Stomach smooth muscle (tissue), 2 donors: ENCODE measurements at regions not wholly inside any gene's neighbourhood (a gene's known extent, or its start where the extent isn't known, plus 50 kb on each side); places are given as distances from the start of the nearest gene placed in this dataset.

Experiments used
- H3K27ac ChIP-seq: one replicate; pipeline ENCODE4 v1.7.0; 2013; ENCODE audit warnings: mild to moderate bottlenecking, low read length, inconsistent platforms
- H3K27me3 ChIP-seq, 2 donors: one replicate each; pipeline ENCODE4 v1.7.0; 2013; ENCODE audit warnings: low read length in 2 of 2; ENCODE audit not compliant: insufficient read depth in 2 of 2, control insufficient read depth in 1 of 2
- H3K36me3 ChIP-seq, 2 donors: one replicate each; pipeline ENCODE4 v1.7.0; 2013; ENCODE audit warnings: low read length in 2 of 2; ENCODE audit not compliant: control insufficient read depth in 2 of 2, insufficient read depth in 2 of 2
- H3K4me1 ChIP-seq: one replicate; pipeline ENCODE4 v1.7.0; 2013; ENCODE audit warnings: low read length; ENCODE audit not compliant: control insufficient read depth, insufficient read depth
- H3K4me3 ChIP-seq, 2 donors: one replicate each; pipeline ENCODE4 v1.7.0; 2013; ENCODE audit warnings: low read length in 2 of 2
- H3K9ac ChIP-seq, 2 donors: one replicate each; pipeline ENCODE4 v1.7.0; 2013; ENCODE audit warnings: low read length in 2 of 2, mild to moderate bottlenecking in 1 of 2
- H3K9me3 ChIP-seq, 2 donors: one replicate each; pipeline ENCODE4 v1.7.0; 2013; ENCODE audit warnings: low read length in 2 of 2; ENCODE audit not compliant: control insufficient read depth in 2 of 2
- donor health status: healthy.
- donor health status: Pancreatic carcinoma.

DNA sequence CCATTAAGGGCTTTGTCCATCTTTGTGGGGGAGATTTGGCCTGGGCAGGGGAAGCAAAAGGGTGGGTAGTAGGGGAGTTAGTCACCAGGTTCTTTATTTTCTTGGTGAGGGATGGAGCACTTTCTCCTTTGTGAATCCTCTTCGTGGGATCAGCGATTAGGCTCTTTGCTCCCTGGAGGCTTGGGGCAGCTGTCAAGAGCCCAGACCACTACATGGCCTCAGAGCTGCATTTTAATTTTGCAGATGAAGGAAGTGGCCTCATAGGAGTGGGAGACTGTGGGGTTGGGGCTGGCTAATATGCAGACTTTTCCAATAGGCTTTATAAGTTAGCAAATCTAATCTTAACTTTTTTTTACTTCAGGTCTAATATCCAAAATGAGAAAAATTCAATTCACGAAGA, 168.1 kb upstream of the DEFB112 start:
- H3K9me3 ChIP-seq = no peaks in the 10 kb centered on the region
- no peaks in the 10 kb centered on the region for H3K27me3 ChIP-seq
- no peaks in the 10 kb centered on the region for H3K36me3 ChIP-seq
- no peak overlapping the region for H3K27ac ChIP-seq
- no peak overlapping the region for H3K4me3 ChIP-seq
- no peak overlapping the region for H3K9ac ChIP-seq
- no peaks in the 10 kb centered on the region for H3K4me1 ChIP-seq

DNA sequence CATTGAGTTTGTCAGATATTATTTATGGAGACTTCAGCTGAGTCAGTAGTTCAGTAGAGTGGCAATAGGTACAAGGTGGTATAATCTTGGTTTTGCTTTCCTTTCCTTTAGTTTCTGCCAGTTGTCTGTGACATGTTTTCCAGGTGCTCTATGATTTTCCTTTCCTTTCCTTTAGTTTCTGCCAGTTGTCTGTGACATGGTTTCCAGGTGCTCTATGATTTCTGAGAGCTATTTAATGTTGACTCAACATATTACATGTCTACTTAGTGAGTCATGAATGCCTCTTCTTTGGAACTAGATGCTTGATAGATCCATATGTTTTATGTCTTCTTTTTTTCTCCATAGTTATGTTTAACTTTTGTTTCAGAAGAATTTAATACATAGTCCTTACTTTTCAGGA, 186.4 kb upstream of the DEFB112 start:
- Histone ChIP-seq H3K9me3 (no peaks in the 10 kb centered on the region), H3K36me3 (no peaks in the 10 kb centered on the region), H3K4me3 (no peak overlapping the region)

DNA sequence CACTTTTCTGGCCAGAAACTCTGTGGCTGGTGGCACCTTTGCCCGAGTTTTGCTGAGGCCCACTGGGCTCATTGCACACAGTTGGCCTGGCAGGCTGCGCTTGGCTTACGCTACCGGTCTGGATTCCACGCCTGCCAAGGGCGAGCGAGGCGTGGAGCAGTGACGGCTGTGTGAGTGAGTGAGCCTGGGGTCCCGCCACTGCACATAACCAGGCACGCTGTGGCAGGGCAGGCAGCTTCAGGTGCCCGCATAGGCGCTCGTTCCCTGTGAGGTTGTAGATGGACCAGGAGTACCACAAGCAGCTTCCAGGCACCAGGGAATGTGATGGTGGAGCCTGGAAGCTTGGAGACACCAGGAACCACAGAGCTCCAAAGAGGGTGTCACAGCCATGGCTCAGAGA, 190.1 kb upstream of the DEFB112 start:
- Histone ChIP-seq H3K4me3 (no peak overlapping the region), H3K27me3 (no peaks in the 10 kb centered on the region), H3K36me3 (no peaks in the 10 kb centered on the region), H3K9me3 (no peaks in the 10 kb centered on the region), H3K4me1 (no peaks in the 10 kb centered on the region), H3K9ac (no peak overlapping the region), H3K27ac (no peak overlapping the region)

More for the DNA sequence above, 186.4 kb upstream of the DEFB112 start:
- no peaks in the 10 kb centered on the region for H3K4me1 ChIP-seq
- H3K27me3 ChIP-seq = no peaks in the 10 kb centered on the region
- no peak overlapping the region for H3K27ac ChIP-seq
- H3K9ac ChIP-seq = no peak overlapping the region

DNA sequence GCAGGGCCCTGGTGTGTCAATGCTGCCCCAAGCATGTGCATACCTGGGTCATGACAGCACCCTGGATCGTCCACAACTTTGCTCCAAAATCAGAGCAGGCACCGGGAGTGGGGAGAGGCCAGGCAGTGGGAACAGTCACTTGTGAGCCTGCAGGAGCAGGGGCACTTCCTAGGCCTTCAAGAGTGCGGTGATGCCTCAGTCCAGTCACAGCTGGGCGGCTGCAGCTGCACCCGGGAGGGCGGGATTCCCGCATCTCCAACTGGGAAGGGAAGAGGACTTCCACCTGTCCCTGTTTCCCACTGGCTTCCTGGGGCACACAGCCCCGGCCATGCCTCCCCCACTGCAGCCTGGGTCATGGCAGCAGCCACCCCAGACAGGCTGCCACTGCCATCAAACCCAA, 191.3 kb upstream of the DEFB112 start:
- H3K4me3 ChIP-seq = no peak overlapping the region
- H3K27me3 ChIP-seq = no peaks in the 10 kb centered on the region
- H3K9ac ChIP-seq = no peak overlapping the region
- no peak overlapping the region for H3K27ac ChIP-seq
- H3K36me3 ChIP-seq = no peaks in the 10 kb centered on the region
- H3K4me1 ChIP-seq = no peaks in the 10 kb centered on the region
- no peaks in the 10 kb centered on the region for H3K9me3 ChIP-seq

DNA sequence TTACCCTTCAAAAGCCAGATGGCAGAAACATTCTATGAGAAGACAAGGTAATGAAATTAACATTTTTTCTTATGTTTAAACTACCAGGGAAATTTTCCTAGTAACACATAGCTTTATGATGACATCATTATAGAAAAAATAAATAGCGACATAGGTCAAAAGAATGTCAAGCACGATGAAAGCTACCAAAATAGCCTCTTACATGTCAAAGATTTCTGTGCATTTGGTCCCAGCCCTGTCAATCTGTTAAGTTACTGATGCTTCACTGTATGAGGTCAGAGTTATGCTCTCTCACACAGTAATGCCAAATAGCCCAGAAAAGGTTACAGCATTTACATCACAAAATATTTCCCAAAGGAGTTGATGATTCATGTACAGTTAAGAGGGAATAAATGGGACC, 199.8 kb upstream of the DEFB112 start:
- H3K27me3 ChIP-seq = no peaks in the 10 kb centered on the region
- no peak overlapping the region for H3K27ac ChIP-seq
- no peaks in the 10 kb centered on the region for H3K9me3 ChIP-seq
- H3K9ac ChIP-seq = no peak overlapping the region
- no peak overlapping the region for H3K4me3 ChIP-seq
- no peaks in the 10 kb centered on the region for H3K36me3 ChIP-seq
- no peaks in the 10 kb centered on the region for H3K4me1 ChIP-seq

DNA sequence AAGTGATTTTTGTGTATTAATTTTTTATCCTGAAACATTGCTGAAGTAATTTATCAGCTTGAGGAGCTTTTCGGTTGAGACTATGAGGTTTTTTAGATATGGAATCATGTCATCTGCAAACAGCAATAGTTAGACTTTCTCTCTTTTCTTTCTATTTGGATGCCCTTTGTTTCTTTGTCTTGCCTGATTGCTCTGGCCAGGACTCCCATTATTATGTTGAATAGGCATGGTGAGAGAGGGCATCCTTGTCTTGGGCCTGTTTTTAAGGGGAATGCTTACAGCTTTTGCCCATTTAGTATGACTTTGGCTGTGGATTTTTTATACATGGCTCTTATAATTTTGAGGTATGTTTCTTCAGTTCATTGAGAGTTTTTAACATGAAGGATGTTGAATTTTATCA, 207.6 kb upstream of the DEFB112 start:
- Histone ChIP-seq H3K9ac (no peak overlapping the region), H3K4me1 (no peaks in the 10 kb centered on the region), H3K4me3 (no peak overlapping the region), H3K27ac (no peak overlapping the region), H3K36me3 (no peaks in the 10 kb centered on the region), H3K27me3 (no peaks in the 10 kb centered on the region), H3K9me3 (no peaks in the 10 kb centered on the region)

DNA sequence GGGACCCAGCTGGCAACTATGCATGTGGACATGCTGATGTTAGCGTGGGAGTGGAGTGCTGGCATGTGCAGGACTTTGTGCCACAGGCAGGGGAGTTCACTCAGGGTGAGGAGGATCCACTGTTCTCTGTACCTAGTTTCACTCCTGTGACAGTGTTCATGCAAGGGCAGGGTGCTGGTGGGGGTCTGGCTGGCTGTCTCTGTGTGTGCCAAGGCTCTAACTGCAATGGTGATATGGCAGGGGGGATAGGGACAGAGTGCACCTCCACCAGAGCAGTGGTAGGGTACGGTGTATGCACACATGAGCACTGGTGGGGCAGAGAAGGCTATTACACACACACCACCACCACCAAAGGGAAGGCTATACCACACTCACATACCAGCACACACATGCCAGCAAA, 210.2 kb upstream of the DEFB112 start:
- no peaks in the 10 kb centered on the region for H3K27me3 ChIP-seq
- H3K36me3 ChIP-seq = no peaks in the 10 kb centered on the region
- no peak overlapping the region for H3K9ac ChIP-seq
- no peaks in the 10 kb centered on the region for H3K4me1 ChIP-seq
- H3K9me3 ChIP-seq = no peaks in the 10 kb centered on the region
- H3K27ac ChIP-seq = no peak overlapping the region
- H3K4me3 ChIP-seq = no peak overlapping the region

DNA sequence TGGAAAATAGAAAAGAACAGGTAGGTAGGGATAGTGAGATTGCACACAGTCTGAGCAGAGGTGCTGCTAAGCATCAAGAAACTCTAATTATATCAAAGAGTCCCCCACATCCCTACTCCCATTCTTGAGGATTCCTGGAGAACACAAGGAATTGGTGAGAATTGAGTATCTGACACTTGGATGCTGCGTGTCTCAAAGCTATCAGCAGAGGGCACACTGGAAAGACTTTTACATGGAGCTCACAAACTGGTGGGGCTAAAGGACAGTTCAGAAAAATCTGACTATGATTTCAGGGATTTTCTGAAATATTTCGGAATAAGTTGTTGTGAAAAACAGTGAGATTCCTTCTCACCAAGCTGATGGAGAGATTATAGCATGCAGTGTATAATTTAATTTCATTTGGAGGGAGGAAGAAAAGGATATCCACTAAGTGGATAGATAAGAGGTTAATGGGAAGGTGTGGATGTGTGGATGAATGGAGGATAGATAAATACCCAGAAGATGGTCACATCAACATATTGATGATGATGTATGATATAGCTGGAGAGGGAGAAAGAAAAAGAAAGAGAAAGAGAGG, 215.4 kb upstream of the DEFB112 start:
- Histone ChIP-seq H3K9me3 (no peaks in the 10 kb centered on the region), H3K27me3 (no peaks in the 10 kb centered on the region), H3K27ac (no peak overlapping the region), H3K36me3 (no peaks in the 10 kb centered on the region), H3K9ac (no peak overlapping the region), H3K4me3 (no peak overlapping the region), H3K4me1 (no peaks in the 10 kb centered on the region)

DNA sequence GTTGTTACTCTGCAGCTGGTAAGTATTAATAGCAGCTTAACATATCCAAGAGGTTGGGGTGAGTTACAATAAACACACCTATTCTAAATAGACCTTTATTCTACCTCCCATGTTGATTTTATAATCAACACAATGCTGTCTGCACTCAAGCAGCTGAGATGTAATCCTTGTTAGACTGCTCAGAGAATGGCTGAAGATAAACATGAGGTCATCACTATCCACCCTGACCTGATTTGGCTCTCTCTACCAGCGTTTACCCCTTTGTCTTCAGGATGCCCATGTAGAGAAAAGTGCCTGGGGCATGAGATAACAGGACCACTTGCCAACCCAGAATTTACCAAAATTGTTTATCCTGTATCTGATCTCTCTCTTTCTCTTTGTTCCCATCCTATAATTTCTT, 220.7 kb upstream of the DEFB112 start:
- H3K4me3 ChIP-seq = no peak overlapping the region
- no peaks in the 10 kb centered on the region for H3K27me3 ChIP-seq
- no peaks in the 10 kb centered on the region for H3K36me3 ChIP-seq
- no peak overlapping the region for H3K27ac ChIP-seq
- no peaks in the 10 kb centered on the region for H3K9me3 ChIP-seq
- H3K9ac ChIP-seq = no peak overlapping the region
- H3K4me1 ChIP-seq = no peaks in the 10 kb centered on the region

DNA sequence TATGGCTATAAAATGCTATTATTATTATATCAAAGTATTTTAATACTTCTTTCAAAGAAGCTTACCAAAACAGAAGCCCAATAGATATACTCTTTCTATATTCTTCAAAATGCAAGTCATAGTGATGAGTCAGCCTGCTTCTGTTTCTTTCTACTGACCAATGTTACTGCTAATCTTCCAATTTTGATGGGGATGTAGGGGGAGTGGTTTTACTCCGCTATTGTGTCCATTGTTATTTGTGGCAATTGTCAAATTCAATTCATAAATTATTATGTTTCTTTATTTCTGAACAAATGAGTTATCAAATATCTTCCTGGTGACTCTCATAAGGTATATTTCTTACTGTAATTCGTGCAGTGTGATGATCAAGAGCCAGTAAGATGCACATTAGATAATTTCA, 221.5 kb upstream of the DEFB112 start:
- Histone ChIP-seq H3K4me3 (no peak overlapping the region), H3K9me3 (no peaks in the 10 kb centered on the region), H3K27ac (no peak overlapping the region), H3K36me3 (no peaks in the 10 kb centered on the region), H3K27me3 (no peaks in the 10 kb centered on the region), H3K4me1 (no peaks in the 10 kb centered on the region), H3K9ac (no peak overlapping the region)

DNA sequence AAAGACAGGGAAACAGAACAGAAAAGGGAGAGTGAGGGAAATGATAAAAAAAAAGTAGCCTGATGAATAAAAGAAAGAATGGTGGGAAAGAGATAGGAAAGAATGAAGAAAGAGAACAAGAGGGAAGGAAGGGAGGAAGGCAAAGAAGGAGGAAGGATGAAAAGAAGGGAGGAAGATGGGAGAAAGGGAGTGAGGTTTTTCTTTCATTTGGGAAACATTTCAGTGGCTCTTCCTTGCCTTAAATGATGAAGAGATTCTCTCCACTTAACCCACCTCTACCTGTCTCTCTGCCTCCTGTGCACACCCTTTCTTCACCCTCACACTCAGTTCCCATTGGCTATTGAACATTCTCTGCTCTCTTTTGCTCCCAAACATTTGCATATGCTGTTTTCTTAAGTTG, 222.1 kb upstream of the DEFB112 start:
- Histone ChIP-seq H3K4me3 (no peak overlapping the region), H3K9ac (no peak overlapping the region)

More for the DNA sequence above, 222.1 kb upstream of the DEFB112 start:
- Histone ChIP-seq H3K27me3 (no peaks in the 10 kb centered on the region), H3K9me3 (no peaks in the 10 kb centered on the region), H3K36me3 (no peaks in the 10 kb centered on the region), H3K27ac (no peak overlapping the region), H3K4me1 (no peaks in the 10 kb centered on the region)
